Adrenal gland (tissue), 9 donors: ENCODE measurements at regions not wholly inside any gene's neighbourhood (a gene's known extent, or its start where the extent isn't known, plus 50 kb on each side); places are given as distances from the start of the nearest gene placed in this dataset.

Experiments used
- DNase-seq, 7 donors: peaks; one replicate each; pipeline ENCODE4 v3.0.0-alpha.2; 2019 to 2020
- H3K27ac ChIP-seq, 5 donors: fragments of 200-600 bp; sonication (generic) in 4 of 5; 1 replicate in 3 of 5; 2 replicates in 2 of 5; pipeline versions ENCODE4 v1.5.1 to v1.8.0; 2016 to 2020; ENCODE audit warnings: mild to moderate bottlenecking in 1 of 5
- H3K27me3 ChIP-seq: fragments of 200-600 bp; 2 replicates; pipeline ENCODE4 v1.8.0; 2021
- H3K36me3 ChIP-seq, 2 donors: fragments of 200-600 bp; replicated peaks in 1 of 2; 1 replicate in 1 of 2; 2 replicates in 1 of 2; pipeline versions ENCODE4 v1.5.1 to v1.8.0; 2018 to 2022
- H3K4me1 ChIP-seq, 2 donors: fragments of 200-600 bp; replicated peaks in 1 of 2; 1 replicate in 1 of 2; 2 replicates in 1 of 2; pipeline versions ENCODE4 v1.5.1 to v1.8.0; 2018 to 2021
- H3K4me3 ChIP-seq, 4 donors: fragments of 200-600 bp; sonication (generic) in 3 of 4; one replicate each; pipeline ENCODE4 v1.5.1; 2016 to 2018
- H3K9me3 ChIP-seq, 3 donors: fragments of 200-600 bp; sonication (generic) in 1 of 3; replicated peaks in 1 of 3; 1 replicate in 2 of 3; 2 replicates in 1 of 3; pipeline versions ENCODE4 v1.5.1 to v1.8.0; 2016 to 2021
- CTCF ChIP-seq, 6 experiments: fragments of 450-650 bp in 4 of 6; fragments of 200-600 bp in 2 of 6; sonication (generic) in 1 of 6; IDR thresholded peaks; 1 replicate in 5 of 6; 2 replicates in 1 of 6; pipeline versions ENCODE4 v1.5.1 to v1.8.0; 2016 to 2021; ENCODE audit warnings: antibody characterized with exemption in 6 of 6, mild to moderate bottlenecking in 2 of 6, moderate library complexity in 1 of 6
- POLR2A ChIP-seq, 2 donors: fragments of 450-650 bp; IDR thresholded peaks; one replicate each; pipeline ENCODE4 v1.6.1; 2017; ENCODE audit warnings: antibody characterized with exemption in 2 of 2, mild to moderate bottlenecking in 2 of 2, moderate library complexity in 1 of 2
- WGBS, 4 donors: extraction: QIAGEN DNeasy Blood & Tissue Kit in 2 of 4; methylation state at CpG; one replicate each; pipeline versions ENCODE4 v1.1.5 to v1.1.7; 2013 to 2017; 5-methylcytosine and 5-hydroxymethylcytosine counted together
- intact Hi-C, 2 donors: fragments of 100-400 bp; cut with DNase I; formaldehyde crosslinking; loops; one replicate each; pipeline versions ENCODE4 v1.14.1 to v1.15.0; 2022 to 2023
- donor health status: healthy with polysubstance abuse.
- donor health status: Bipolar disorder and iron deficiency.
- donor health status: DM: yes; HTN: yes; CAD: no.
- donor health status: DM: no; HTN: no; CAD: no.
- donor health status: DM: no; HTN: no; CAD: no.

- H3K9me3 ChIP-seq, result no peaks in the 10 kb centered on the region
Observed at GRCh38 chr14:53328841-53329240, 175.7 kb upstream of the DDHD1 start.

GRCh38 chr14:53327716-53328115, 174.6 kb upstream of the DDHD1 start:
- intact Hi-C loops, result no loop called here
- peak; percentile 31 to 81 (median 61) for DNase-seq
- Histone ChIP-seq H3K27ac (peak overlapping the region in 1 of 5 donors; percentile 40), H3K27me3 (no peaks in the 10 kb centered on the region), H3K4me3 (no peak overlapping the region), H3K9me3 (no peaks in the 10 kb centered on the region), H3K4me1 (peaks cover 3 to 5% of the 10 kb centered on the region in 2 donors), H3K36me3 (no peaks in the 10 kb centered on the region)
- TF ChIP-seq CTCF (IDR thresholded peaks at IDR 0.05) (peak in 5 of 6 experiments; percentile 12 to 36 (median 29)), POLR2A (IDR thresholded peaks at IDR 0.05) (no peak)
- WGBS, 4 donors, result 37 to 50% (median 46%) methylated on average over 1 of the region's 1 CpG

More at GRCh38 chr14:53328841-53329240, 175.7 kb upstream of the DDHD1 start:
- H3K4me1 ChIP-seq, result peaks cover 3 to 5% of the 10 kb centered on the region in 2 donors
- no peak overlapping the region for H3K27ac ChIP-seq
- TF ChIP-seq POLR2A (IDR thresholded peaks at IDR 0.05) (no peak), CTCF (IDR thresholded peaks at IDR 0.05) (no peak)
- DNase-seq, result no peak
- H3K27me3 ChIP-seq, result no peaks in the 10 kb centered on the region
- no peaks in the 10 kb centered on the region for H3K36me3 ChIP-seq
- 85 to 90% (median 86%) methylated on average over 5 of the region's 5 CpGs for WGBS, 4 donors
- intact Hi-C loops, result no loop called here
- H3K4me3 ChIP-seq, result no peak overlapping the region

GRCh38 chr14:53325176-53325806, 172.2 kb upstream of the DDHD1 start:
- Histone ChIP-seq H3K27ac (no peak overlapping the region), H3K9me3 (no peaks in the 10 kb centered on the region), H3K4me1 (peaks cover 3 to 5% of the 10 kb centered on the region in 2 donors), H3K4me3 (no peak overlapping the region), H3K27me3 (no peaks in the 10 kb centered on the region), H3K36me3 (no peaks in the 10 kb centered on the region)
- intact Hi-C loops, result no loop called here
- TF ChIP-seq POLR2A (IDR thresholded peaks at IDR 0.05), result no peak
- TF ChIP-seq CTCF (IDR thresholded peaks at IDR 0.05), result peak in 1 of 6 experiments; percentile 24
- no peak for DNase-seq

- no peak overlapping the region for H3K4me3 ChIP-seq
- no peak for DNase-seq
- no peaks in the 10 kb centered on the region for H3K4me1 ChIP-seq
- 53 to 83% (median 75%) methylated on average over 5 of the region's 5 CpGs for WGBS, 4 donors
- no peaks in the 10 kb centered on the region for H3K9me3 ChIP-seq
- intact Hi-C loops, result no loop called here
- H3K36me3 ChIP-seq, result no peaks in the 10 kb centered on the region
- no peaks in the 10 kb centered on the region for H3K27me3 ChIP-seq
- H3K27ac ChIP-seq, result no peak overlapping the region
- no peak for TF ChIP-seq CTCF (IDR thresholded peaks at IDR 0.05)
- no peak for TF ChIP-seq POLR2A (IDR thresholded peaks at IDR 0.05)
Observed at GRCh38 chr14:53316504-53316903, 163.4 kb upstream of the DDHD1 start.
